HEK293 (cell line): ENCODE measurements at regions not wholly inside any gene's neighbourhood (a gene's known extent, or its start where the extent isn't known, plus 50 kb on each side); places are given as distances from the start of the nearest gene placed in this dataset.

ENCODE experiments used
- CTCF ChIA-PET: fragments of 350-600 bp; formaldehyde crosslinking; extraction: SDS; loops from one replicate; lab custom pipeline; 2021; ENCODE audit warnings: antibody characterized with exemption; lab: Yijun Ruan, JAX
- POLR2A ChIA-PET: fragments of 300-600 bp; formaldehyde crosslinking; extraction: SDS; loops from one replicate; lab custom pipeline; 2020; ENCODE audit warnings: antibody characterized with exemption, inconsistent platforms; lab: Yijun Ruan, JAX
- H3K27ac ChIP-seq: fragments of 200-500 bp; sonication (Bioruptor generic); 2 replicates; pipeline ENCODE4 v1.5.1; 2014; ENCODE audit warnings: low read depth, low read length, control low read depth, inconsistent platforms; ENCODE audit errors: extremely low read depth
- H3K36me3 ChIP-seq, 2 experiments: fragments of 200-500 bp in 1 of 2; sonication (Bioruptor generic) in 1 of 2; 1 replicate in 1 of 2; 2 replicates in 1 of 2; pipeline ENCODE4 v1.5.1; 2014 to 2017; ENCODE audit warnings: inconsistent platforms in 2 of 2, low read length in 2 of 2; ENCODE audit not compliant: control insufficient read depth in 2 of 2, insufficient read depth in 1 of 2
- H3K4me1 ChIP-seq: fragments of 200-500 bp; sonication (Bioruptor generic); 2 replicates; pipeline ENCODE4 v1.5.1; 2014; ENCODE audit warnings: mild to moderate bottlenecking, low read length, inconsistent platforms; ENCODE audit not compliant: control insufficient read depth, insufficient read depth
- H3K4me3 ChIP-seq: 2 replicates; pipeline ENCODE4 v1.5.1; 2011; ENCODE audit warnings: low read depth, mild to moderate bottlenecking, control low read depth, low read length, moderate library complexity
- H3K9me3 ChIP-seq: fragments of 200-500 bp; sonication (Bioruptor generic); 2 replicates; pipeline ENCODE4 v1.5.1; 2014; ENCODE audit warnings: low read depth, low read length, inconsistent platforms; ENCODE audit not compliant: control insufficient read depth, insufficient read depth
- FEZF1 ChIP-seq: fragments of 450-650 bp; formaldehyde crosslinking; IDR thresholded peaks from 2 replicates; pipeline ENCODE4 v1.5.1; 2016; ENCODE audit warnings: missing biosample characterization, missing genetic modification characterization
- GLIS1 ChIP-seq: fragments of 450-650 bp; formaldehyde crosslinking; IDR thresholded peaks from 2 replicates; pipeline ENCODE4 v1.5.1; 2016; ENCODE audit warnings: missing biosample characterization, missing genetic modification characterization
- KLF1 ChIP-seq: fragments of 450-650 bp; formaldehyde crosslinking; IDR thresholded peaks from 2 replicates; pipeline ENCODE4 v1.5.1; 2016; ENCODE audit warnings: missing biosample characterization, missing genetic modification characterization
- ZNF10 ChIP-seq: fragments of 450-650 bp; formaldehyde crosslinking; IDR thresholded peaks from 2 replicates; pipeline ENCODE4 v1.5.1; 2017; ENCODE audit warnings: missing biosample characterization, missing genetic modification characterization
- ZNF114 ChIP-seq: fragments of 450-650 bp; formaldehyde crosslinking; IDR thresholded peaks from 2 replicates; pipeline ENCODE4 v1.5.0; 2017; ENCODE audit warnings: missing biosample characterization, missing genetic modification characterization
- ZNF175 ChIP-seq: fragments of 450-650 bp; formaldehyde crosslinking; IDR thresholded peaks from 2 replicates; pipeline ENCODE4 v1.5.1; 2016; ENCODE audit warnings: missing biosample characterization, missing genetic modification characterization
- ZNF2 ChIP-seq: fragments of 450-650 bp; formaldehyde crosslinking; IDR thresholded peaks from 2 replicates; pipeline ENCODE4 v1.5.1; 2016; ENCODE audit warnings: missing biosample characterization, missing genetic modification characterization
- ZNF223 ChIP-seq: fragments of 450-650 bp; formaldehyde crosslinking; IDR thresholded peaks from 2 replicates; pipeline ENCODE4 v1.5.1; 2016; ENCODE audit warnings: missing biosample characterization, missing genetic modification characterization
- ZNF274 ChIP-seq, 2 experiments: fragments of 200-500 bp in 1 of 2; fragments of 450-650 bp in 1 of 2; sonication (Bioruptor generic) in 1 of 2; formaldehyde crosslinking in 1 of 2; IDR thresholded peaks; 2 replicates each; pipeline versions ENCODE4 v1.5.1 to v1.6.1; 2014 to 2016; ENCODE audit warnings: borderline replicate concordance in 1 of 2, inconsistent platforms in 1 of 2, low read length in 1 of 2, missing biosample characterization in 1 of 2, missing genetic modification characterization in 1 of 2
- ZNF324 ChIP-seq: fragments of 450-650 bp; formaldehyde crosslinking; IDR thresholded peaks from 2 replicates; pipeline ENCODE4 v1.5.1; 2016; ENCODE audit warnings: missing biosample characterization, missing genetic modification characterization
- ZNF501 ChIP-seq: fragments of 450-650 bp; formaldehyde crosslinking; IDR thresholded peaks from 2 replicates; pipeline ENCODE4 v1.5.1; 2016; ENCODE audit warnings: missing biosample characterization, missing genetic modification characterization
- ZNF529 ChIP-seq: fragments of 450-650 bp; formaldehyde crosslinking; IDR thresholded peaks from 2 replicates; pipeline ENCODE4 v1.5.1; 2017; ENCODE audit warnings: missing genetic modification characterization, missing biosample characterization; ENCODE audit not compliant: insufficient replicate concordance
- ZNF530 ChIP-seq: fragments of 450-650 bp; formaldehyde crosslinking; IDR thresholded peaks from 2 replicates; pipeline ENCODE4 v1.5.1; 2016; ENCODE audit warnings: low read depth, missing biosample characterization, missing genetic modification characterization
- ZNF560 ChIP-seq: fragments of 450-650 bp; formaldehyde crosslinking; IDR thresholded peaks from 2 replicates; pipeline ENCODE4 v1.5.1; 2017; ENCODE audit warnings: missing biosample characterization, missing genetic modification characterization, borderline replicate concordance
- ZNF596 ChIP-seq: fragments of 450-650 bp; IDR thresholded peaks from 2 replicates; pipeline ENCODE4 v1.5.0; 2018; ENCODE audit warnings: missing biosample characterization, mild to moderate bottlenecking, missing genetic modification characterization, moderate library complexity
- ZNF600 ChIP-seq: fragments of 450-650 bp; formaldehyde crosslinking; IDR thresholded peaks from 2 replicates; pipeline ENCODE4 v1.5.1; 2016; ENCODE audit warnings: missing biosample characterization, missing genetic modification characterization
- ZNF701 ChIP-seq: fragments of 450-650 bp; formaldehyde crosslinking; IDR thresholded peaks from 2 replicates; pipeline ENCODE4 v1.5.1; 2016; ENCODE audit warnings: missing biosample characterization, missing genetic modification characterization
- ZNF747 ChIP-seq: fragments of 450-650 bp; formaldehyde crosslinking; IDR thresholded peaks from 2 replicates; pipeline ENCODE4 v1.5.1; 2016; ENCODE audit warnings: missing biosample characterization, missing genetic modification characterization
- ZNF768 ChIP-seq: fragments of 450-650 bp; formaldehyde crosslinking; IDR thresholded peaks from 2 replicates; pipeline ENCODE4 v1.5.1; 2018; ENCODE audit warnings: missing biosample characterization, mild to moderate bottlenecking, missing genetic modification characterization
- ZNF777 ChIP-seq: fragments of 450-650 bp; formaldehyde crosslinking; IDR thresholded peaks from 2 replicates; pipeline ENCODE4 v1.5.1; 2017; ENCODE audit warnings: missing biosample characterization, missing genetic modification characterization, borderline replicate concordance
- TF ChIP-seq, protein P1 (sequence below): fragments of 450-650 bp; formaldehyde crosslinking; IDR thresholded peaks from 2 replicates; pipeline ENCODE4 v1.5.1; 2017; ENCODE audit warnings: missing biosample characterization, missing genetic modification characterization
- TF ChIP-seq, protein P2 (sequence below): fragments of 450-650 bp; formaldehyde crosslinking; conservative IDR thresholded peaks from 2 replicates; pipeline ENCODE4 v1.5.1; 2016; ENCODE audit warnings: low read depth, missing biosample characterization, missing genetic modification characterization
- TF ChIP-seq, protein P3 (sequence below): fragments of 450-650 bp; IDR thresholded peaks from 2 replicates; pipeline ENCODE4 v1.5.1; 2018; ENCODE audit warnings: missing biosample characterization, missing genetic modification characterization
- TF ChIP-seq, protein P4 (sequence below): fragments of 450-650 bp; formaldehyde crosslinking; IDR thresholded peaks from 2 replicates; pipeline ENCODE4 v1.5.1; 2016; ENCODE audit warnings: missing biosample characterization, missing genetic modification characterization
- TF ChIP-seq, protein P5 (sequence below): fragments of 450-650 bp; formaldehyde crosslinking; IDR thresholded peaks from 2 replicates; pipeline ENCODE4 v1.5.1; 2016; ENCODE audit warnings: missing biosample characterization, missing genetic modification characterization

DNA sequence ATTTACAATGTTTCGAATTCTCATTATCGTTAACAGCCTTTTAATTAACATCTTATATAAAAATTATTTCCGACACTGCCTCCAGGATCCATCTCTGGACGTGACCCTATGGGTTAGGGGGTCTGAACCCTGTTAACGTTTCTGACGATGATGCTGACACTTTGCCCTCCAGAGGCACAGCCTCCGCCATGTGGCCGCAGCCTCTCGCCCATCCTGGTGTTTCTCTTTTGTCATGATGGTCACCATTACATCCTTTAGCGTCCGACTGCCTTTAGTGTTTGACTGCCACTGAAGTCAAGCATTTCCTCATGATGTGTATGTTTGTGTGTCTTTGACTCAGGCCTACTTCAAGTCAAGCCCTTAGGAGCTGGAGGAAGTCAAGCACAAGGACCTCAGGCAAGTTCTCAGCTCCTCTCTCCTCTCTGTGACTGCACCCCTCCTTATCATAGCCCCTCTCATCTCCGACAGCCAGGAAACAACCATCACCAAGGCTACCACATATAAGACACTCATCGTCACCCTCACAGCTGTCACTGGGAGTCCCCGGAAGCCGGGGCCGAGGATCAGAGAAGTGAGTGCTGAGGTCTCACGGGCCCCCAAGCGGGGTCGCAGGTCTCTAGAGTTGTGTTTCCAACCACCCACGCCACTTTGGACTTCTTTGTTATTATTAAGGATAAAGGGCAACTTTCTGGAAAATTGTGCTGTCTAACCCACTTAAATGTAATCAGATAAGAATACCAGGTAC lies 96.1 kb upstream of the PPP2R2D start:
- H3K4me3 ChIP-seq = no peak overlapping the region
- H3K27ac ChIP-seq = no peak overlapping the region
- CTCF ChIA-PET = interaction anchor here (0.6 kb wide), 1 partner anchor 11 kb away, joined by 3 read pairs; no protein-coding TSS in a partner anchor
- POLR2A ChIA-PET = no interaction called here
- H3K36me3 ChIP-seq = no peaks in the 10 kb centered on the region
- TF ChIP-seq ZNF223 (tag by site-specific recombination) (no peak), ZNF530 (tag by site-specific recombination) (no peak), ZNF529 (tag by site-specific recombination) (no peak), ZNF324 (no peak), ZNF2 (tag by site-specific recombination) (no peak), ZNF600 (tag by site-specific recombination) (no peak), ZNF701 (tag by site-specific recombination) (no peak), ZNF777 (no peak), KLF1 (tag by site-specific recombination) (no peak), ZNF768 (no peak), ZNF596 (tag by site-specific recombination) (no peak), ZNF114 (no peak), ZNF501 (tag by site-specific recombination) (no peak), ZNF747 (tag by site-specific recombination) (no peak)
- TF ChIP-seq, protein P1, sequence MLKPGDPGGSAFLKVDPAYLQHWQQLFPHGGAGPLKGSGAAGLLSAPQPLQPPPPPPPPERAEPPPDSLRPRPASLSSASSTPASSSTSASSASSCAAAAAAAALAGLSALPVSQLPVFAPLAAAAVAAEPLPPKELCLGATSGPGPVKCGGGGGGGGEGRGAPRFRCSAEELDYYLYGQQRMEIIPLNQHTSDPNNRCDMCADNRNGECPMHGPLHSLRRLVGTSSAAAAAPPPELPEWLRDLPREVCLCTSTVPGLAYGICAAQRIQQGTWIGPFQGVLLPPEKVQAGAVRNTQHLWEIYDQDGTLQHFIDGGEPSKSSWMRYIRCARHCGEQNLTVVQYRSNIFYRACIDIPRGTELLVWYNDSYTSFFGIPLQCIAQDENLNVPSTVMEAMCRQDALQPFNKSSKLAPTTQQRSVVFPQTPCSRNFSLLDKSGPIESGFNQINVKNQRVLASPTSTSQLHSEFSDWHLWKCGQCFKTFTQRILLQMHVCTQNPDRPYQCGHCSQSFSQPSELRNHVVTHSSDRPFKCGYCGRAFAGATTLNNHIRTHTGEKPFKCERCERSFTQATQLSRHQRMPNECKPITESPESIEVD (tag by site-specific recombination) = no peak
- TF ChIP-seq, protein P2, sequence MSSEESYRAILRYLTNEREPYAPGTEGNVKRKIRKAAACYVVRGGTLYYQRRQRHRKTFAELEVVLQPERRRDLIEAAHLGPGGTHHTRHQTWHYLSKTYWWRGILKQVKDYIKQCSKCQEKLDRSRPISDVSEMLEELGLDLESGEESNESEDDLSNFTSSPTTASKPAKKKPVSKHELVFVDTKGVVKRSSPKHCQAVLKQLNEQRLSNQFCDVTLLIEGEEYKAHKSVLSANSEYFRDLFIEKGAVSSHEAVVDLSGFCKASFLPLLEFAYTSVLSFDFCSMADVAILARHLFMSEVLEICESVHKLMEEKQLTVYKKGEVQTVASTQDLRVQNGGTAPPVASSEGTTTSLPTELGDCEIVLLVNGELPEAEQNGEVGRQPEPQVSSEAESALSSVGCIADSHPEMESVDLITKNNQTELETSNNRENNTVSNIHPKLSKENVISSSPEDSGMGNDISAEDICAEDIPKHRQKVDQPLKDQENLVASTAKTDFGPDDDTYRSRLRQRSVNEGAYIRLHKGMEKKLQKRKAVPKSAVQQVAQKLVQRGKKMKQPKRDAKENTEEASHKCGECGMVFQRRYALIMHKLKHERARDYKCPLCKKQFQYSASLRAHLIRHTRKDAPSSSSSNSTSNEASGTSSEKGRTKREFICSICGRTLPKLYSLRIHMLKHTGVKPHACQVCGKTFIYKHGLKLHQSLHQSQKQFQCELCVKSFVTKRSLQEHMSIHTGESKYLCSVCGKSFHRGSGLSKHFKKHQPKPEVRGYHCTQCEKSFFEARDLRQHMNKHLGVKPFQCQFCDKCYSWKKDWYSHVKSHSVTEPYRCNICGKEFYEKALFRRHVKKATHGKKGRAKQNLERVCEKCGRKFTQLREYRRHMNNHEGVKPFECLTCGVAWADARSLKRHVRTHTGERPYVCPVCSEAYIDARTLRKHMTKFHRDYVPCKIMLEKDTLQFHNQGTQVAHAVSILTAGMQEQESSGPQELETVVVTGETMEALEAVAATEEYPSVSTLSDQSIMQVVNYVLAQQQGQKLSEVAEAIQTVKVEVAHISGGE (tag by site-specific recombination) = no peak
- TF ChIP-seq, protein P3, sequence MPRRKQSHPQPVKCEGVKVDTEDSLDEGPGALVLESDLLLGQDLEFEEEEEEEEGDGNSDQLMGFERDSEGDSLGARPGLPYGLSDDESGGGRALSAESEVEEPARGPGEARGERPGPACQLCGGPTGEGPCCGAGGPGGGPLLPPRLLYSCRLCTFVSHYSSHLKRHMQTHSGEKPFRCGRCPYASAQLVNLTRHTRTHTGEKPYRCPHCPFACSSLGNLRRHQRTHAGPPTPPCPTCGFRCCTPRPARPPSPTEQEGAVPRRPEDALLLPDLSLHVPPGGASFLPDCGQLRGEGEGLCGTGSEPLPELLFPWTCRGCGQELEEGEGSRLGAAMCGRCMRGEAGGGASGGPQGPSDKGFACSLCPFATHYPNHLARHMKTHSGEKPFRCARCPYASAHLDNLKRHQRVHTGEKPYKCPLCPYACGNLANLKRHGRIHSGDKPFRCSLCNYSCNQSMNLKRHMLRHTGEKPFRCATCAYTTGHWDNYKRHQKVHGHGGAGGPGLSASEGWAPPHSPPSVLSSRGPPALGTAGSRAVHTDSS (tag by site-specific recombination) = no peak
- no peaks in the 10 kb centered on the region for H3K9me3 ChIP-seq
- H3K4me1 ChIP-seq = no peaks in the 10 kb centered on the region

DNA sequence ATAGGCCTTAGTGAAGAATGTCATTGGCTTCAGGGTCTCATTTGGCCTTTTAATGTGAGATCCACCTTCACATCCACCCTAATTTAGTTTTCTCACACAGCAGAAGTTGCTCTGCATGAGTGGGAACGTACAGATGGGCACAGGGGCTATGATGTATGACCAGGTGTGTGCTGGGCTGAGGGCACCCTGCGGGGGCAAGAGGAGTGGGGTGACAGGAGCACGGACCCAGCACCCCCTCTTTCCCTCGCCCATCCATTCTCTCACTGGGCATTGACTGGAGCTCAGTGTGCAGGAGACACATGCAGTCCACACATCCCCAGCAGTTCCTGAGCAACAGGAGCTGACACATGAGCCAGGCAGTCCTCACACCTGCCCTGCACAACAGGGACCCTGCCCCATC lies 95.1 kb upstream of the PPP2R2D start:
- Histone ChIP-seq H3K36me3 (no peaks in the 10 kb centered on the region), H3K9me3 (no peaks in the 10 kb centered on the region), H3K4me3 (no peak overlapping the region), H3K27ac (no peak overlapping the region), H3K4me1 (no peaks in the 10 kb centered on the region)
- POLR2A ChIA-PET = no interaction called here
- CTCF ChIA-PET = interaction anchor here (0.6 kb wide), 1 partner anchor 10 kb away, joined by 3 read pairs; no protein-coding TSS in a partner anchor
- TF ChIP-seq GLIS1 (tag by site-specific recombination) (no peak), FEZF1 (tag by site-specific recombination) (no peak), ZNF114 (no peak), ZNF10 (tag by site-specific recombination) (no peak), ZNF175 (tag by site-specific recombination) (no peak), ZNF560 (no peak), ZNF274 (IDR thresholded peaks at IDR 0.05; ENCODE audit: low read length) (no peak), ZNF274 (tag by site-specific recombination; IDR thresholded peaks at IDR 0.05; ENCODE audit: borderline replicate concordance) (no peak)
- TF ChIP-seq, protein P4, sequence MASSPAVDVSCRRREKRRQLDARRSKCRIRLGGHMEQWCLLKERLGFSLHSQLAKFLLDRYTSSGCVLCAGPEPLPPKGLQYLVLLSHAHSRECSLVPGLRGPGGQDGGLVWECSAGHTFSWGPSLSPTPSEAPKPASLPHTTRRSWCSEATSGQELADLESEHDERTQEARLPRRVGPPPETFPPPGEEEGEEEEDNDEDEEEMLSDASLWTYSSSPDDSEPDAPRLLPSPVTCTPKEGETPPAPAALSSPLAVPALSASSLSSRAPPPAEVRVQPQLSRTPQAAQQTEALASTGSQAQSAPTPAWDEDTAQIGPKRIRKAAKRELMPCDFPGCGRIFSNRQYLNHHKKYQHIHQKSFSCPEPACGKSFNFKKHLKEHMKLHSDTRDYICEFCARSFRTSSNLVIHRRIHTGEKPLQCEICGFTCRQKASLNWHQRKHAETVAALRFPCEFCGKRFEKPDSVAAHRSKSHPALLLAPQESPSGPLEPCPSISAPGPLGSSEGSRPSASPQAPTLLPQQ (tag by site-specific recombination) = no peak
- TF ChIP-seq, protein P5, sequence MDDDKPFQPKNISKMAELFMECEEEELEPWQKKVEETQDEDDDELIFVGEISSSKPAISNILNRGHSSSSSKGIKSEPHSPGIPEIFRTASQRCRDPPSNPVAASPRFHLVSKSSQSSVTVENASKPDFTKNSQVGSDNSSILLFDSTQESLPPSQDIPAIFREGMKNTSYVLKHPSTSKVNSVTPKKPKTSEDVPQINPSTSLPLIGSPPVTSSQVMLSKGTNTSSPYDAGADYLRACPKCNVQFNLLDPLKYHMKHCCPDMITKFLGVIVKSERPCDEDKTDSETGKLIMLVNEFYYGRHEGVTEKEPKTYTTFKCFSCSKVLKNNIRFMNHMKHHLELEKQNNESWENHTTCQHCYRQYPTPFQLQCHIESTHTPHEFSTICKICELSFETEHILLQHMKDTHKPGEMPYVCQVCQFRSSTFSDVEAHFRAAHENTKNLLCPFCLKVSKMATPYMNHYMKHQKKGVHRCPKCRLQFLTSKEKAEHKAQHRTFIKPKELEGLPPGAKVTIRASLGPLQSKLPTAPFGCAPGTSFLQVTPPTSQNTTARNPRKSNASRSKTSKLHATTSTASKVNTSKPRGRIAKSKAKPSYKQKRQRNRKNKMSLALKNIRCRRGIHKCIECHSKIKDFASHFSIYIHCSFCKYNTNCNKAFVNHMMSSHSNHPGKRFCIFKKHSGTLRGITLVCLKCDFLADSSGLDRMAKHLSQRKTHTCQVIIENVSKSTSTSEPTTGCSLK (tag by site-specific recombination) = no peak
